ENCODE measurements at regions not wholly inside any gene's neighbourhood (a gene's known extent, or its start where the extent isn't known, plus 50 kb on each side); places are given as distances from the start of the nearest gene placed in this dataset.

GRCh38 chr7:9283246-9283645, 849.8 kb downstream of the NXPH1 start:
- Histone ChIP-seq H3K27ac (ENCODE audit: low read depth, low read length, poor library complexity, severe bottlenecking) (no peak overlapping the region), H3K9me2 (ENCODE audit: low read depth, low read length) (no peaks in the 10 kb centered on the region), H3K4me1 (ENCODE audit: insufficient read depth, low read length, severe bottlenecking) (no peaks in the 10 kb centered on the region), H3K9ac (ENCODE audit: low read length) (no peak overlapping the region), H4K20me1 (ENCODE audit: insufficient read depth, low read length) (no peaks in the 10 kb centered on the region), H3K36me3 (ENCODE audit: insufficient read depth, low read length) (no peaks in the 10 kb centered on the region), H3K4me2 (ENCODE audit: low read length) (no peak overlapping the region), H3K79me2 (ENCODE audit: insufficient read depth, low read length) (no peaks in the 10 kb centered on the region), H3F3A (ENCODE audit: insufficient read depth, low read length) (no peaks in the 10 kb centered on the region), H2AFZ (ENCODE audit: low read length) (no peak overlapping the region), H3K4me3 (ENCODE audit: low read depth, low read length, poor library complexity, severe bottlenecking) (no peak overlapping the region), H3K27me3 (ENCODE audit: insufficient read depth, low read length) (no peaks in the 10 kb centered on the region), H3K9me3 (ENCODE audit: low read length) (no peaks in the 10 kb centered on the region)
- TF ChIP-seq CTCF (IDR thresholded peaks at IDR 0.05; ENCODE audit: low read length), result no peak
- TF ChIP-seq EZH2 (IDR thresholded peaks at IDR 0.05; ENCODE audit: borderline replicate concordance, low read length), result no peak

GRCh38 chr7:9302436-9302835, 869.0 kb downstream of the NXPH1 start:
- Histone ChIP-seq H3K9me2 (ENCODE audit: low read depth, low read length) (no peaks in the 10 kb centered on the region), H3K36me3 (ENCODE audit: insufficient read depth, low read length) (no peaks in the 10 kb centered on the region), H4K20me1 (ENCODE audit: insufficient read depth, low read length) (no peaks in the 10 kb centered on the region), H3F3A (ENCODE audit: insufficient read depth, low read length) (no peaks in the 10 kb centered on the region), H3K27me3 (ENCODE audit: insufficient read depth, low read length) (no peaks in the 10 kb centered on the region), H3K9ac (ENCODE audit: low read length) (no peak overlapping the region), H3K4me1 (ENCODE audit: insufficient read depth, low read length, severe bottlenecking) (no peaks in the 10 kb centered on the region), H3K4me2 (ENCODE audit: low read length) (no peak overlapping the region), H3K79me2 (ENCODE audit: insufficient read depth, low read length) (no peaks in the 10 kb centered on the region), H2AFZ (ENCODE audit: low read length) (no peak overlapping the region), H3K9me3 (ENCODE audit: low read length) (no peaks in the 10 kb centered on the region), H3K4me3 (ENCODE audit: low read depth, low read length, poor library complexity, severe bottlenecking) (no peak overlapping the region), H3K27ac (ENCODE audit: low read depth, low read length, poor library complexity, severe bottlenecking) (no peak overlapping the region)
- TF ChIP-seq CTCF (IDR thresholded peaks at IDR 0.05; ENCODE audit: low read length) (no peak), EZH2 (IDR thresholded peaks at IDR 0.05; ENCODE audit: borderline replicate concordance, low read length) (no peak)

- no peak overlapping the region for H3K9ac ChIP-seq (ENCODE audit: low read length)
These were observed 873.7 kb downstream of the NXPH1 start for GRCh38 chr7:9307131-9307530.

More at GRCh38 chr7:9307131-9307530, 873.7 kb downstream of the NXPH1 start:
- Histone ChIP-seq H3K36me3 (ENCODE audit: insufficient read depth, low read length) (no peaks in the 10 kb centered on the region), H3K9me3 (ENCODE audit: low read length) (no peaks in the 10 kb centered on the region), H3K4me1 (ENCODE audit: insufficient read depth, low read length, severe bottlenecking) (no peaks in the 10 kb centered on the region), H2AFZ (ENCODE audit: low read length) (no peak overlapping the region), H3F3A (ENCODE audit: insufficient read depth, low read length) (no peaks in the 10 kb centered on the region), H3K27me3 (ENCODE audit: insufficient read depth, low read length) (no peaks in the 10 kb centered on the region), H3K27ac (ENCODE audit: low read depth, low read length, poor library complexity, severe bottlenecking) (no peak overlapping the region), H3K9me2 (ENCODE audit: low read depth, low read length) (no peaks in the 10 kb centered on the region; the same call in 1 of the 2 replicates), H4K20me1 (ENCODE audit: insufficient read depth, low read length) (no peaks in the 10 kb centered on the region), H3K4me2 (ENCODE audit: low read length) (no peak overlapping the region), H3K79me2 (ENCODE audit: insufficient read depth, low read length) (no peaks in the 10 kb centered on the region), H3K4me3 (ENCODE audit: low read depth, low read length, poor library complexity, severe bottlenecking) (no peak overlapping the region)
- no peak for TF ChIP-seq EZH2 (IDR thresholded peaks at IDR 0.05; ENCODE audit: borderline replicate concordance, low read length)
- no peak for TF ChIP-seq CTCF (IDR thresholded peaks at IDR 0.05; ENCODE audit: low read length)

Measured in OCI-LY1 (cell line).